ENCODE measurements at regions not wholly inside any gene's neighbourhood (a gene's known extent, or its start where the extent isn't known, plus 50 kb on each side); places are given as distances from the start of the nearest gene placed in this dataset.

GRCh38 chr2:71887196-71887595 lies 260.5 kb downstream of the CYP26B1 start (continued):
- no peak for TF ChIP-seq REST (IDR thresholded peaks at IDR 0.05; ENCODE audit: borderline replicate concordance)
- TF ChIP-seq REST (CRISPR knock-in tag; IDR thresholded peaks at IDR 0.05; ENCODE audit: low read depth): no peak
- TF ChIP-seq MECOM (CRISPR knock-in tag; IDR thresholded peaks at IDR 0.05): no peak
- no peak for TF ChIP-seq PPARD (CRISPR knock-in tag; IDR thresholded peaks at IDR 0.05)

- no peak overlapping the region for H3K4me3 ChIP-seq
- ATAC-seq (no peak), DNase-seq (ENCODE audit: extremely low read depth in 1 of 4, low spot score in 3 of 4) (no peak), FAIRE-seq (no peak)
- no TSS peak for BruUV-seq (replicated peaks)
- H3K79me2 ChIP-seq (ENCODE audit: control insufficient read depth, insufficient read depth, low read length): no peaks in the 10 kb centered on the region
- H3K9ac ChIP-seq (ENCODE audit: insufficient read depth in 1 of 2, low read depth in 2 of 2, low read length in 2 of 2): no peak overlapping the region
- CTCF ChIA-PET (ENCODE audit: low intra/inter-chr PET ratio): no interaction called here
- H3K9me1 ChIP-seq (ENCODE audit: control insufficient read depth, insufficient read depth, low read length): peaks cover 5% of the 10 kb centered on the region
- no peak overlapping the region for H3K4me2 ChIP-seq (ENCODE audit: insufficient read depth, low read length)
- H3K4me1 ChIP-seq (replicated peaks in 1 of 2; ENCODE audit: control insufficient read depth in 2 of 2, insufficient read depth in 2 of 2, low read length in 2 of 2): peaks cover 15 to 31% of the 10 kb centered on the region in 2 experiments
- no peak overlapping the region for H2AFZ ChIP-seq (ENCODE audit: low read depth, low read length)
- H3K36me3 ChIP-seq (ENCODE audit: control insufficient read depth, insufficient read depth, low read length): no peaks in the 10 kb centered on the region
- no peaks in the 10 kb centered on the region; the same call in 1 of the 2 replicates for H3K9me3 ChIP-seq (replicated peaks; ENCODE audit: control insufficient read depth, insufficient read depth, low read depth, low read length)
- intact Hi-C loops (cut with micrococcal nuclease): no loop called here
- POLR2A ChIA-PET: no interaction called here
- H3K27me3 ChIP-seq (ENCODE audit: control insufficient read depth in 2 of 2, insufficient read depth in 2 of 2, low read length in 2 of 2): no peaks in the 10 kb centered on the region
- 0% methylated on average over 1 of the region's 1 CpG for WGBS (ENCODE audit: insufficient coverage, low coverage, missing lambda C conversion rate)
- no peaks in the 10 kb centered on the region for H4K20me1 ChIP-seq (replicated peaks; ENCODE audit: control insufficient read depth, insufficient read depth, low read length)
- H3K27ac ChIP-seq (ENCODE audit: extremely low read depth, low read depth, low read length): no peak overlapping the region
- in situ Hi-C loops (cut with MboI): no loop called here
- no peak for TF ChIP-seq NFYB (IDR thresholded peaks at IDR 0.05; ENCODE audit: extremely low read depth, insufficient read length)
- TF ChIP-seq NCOA6 (IDR thresholded peaks at IDR 0.05): no peak
- TF ChIP-seq TGIF2 (CRISPR knock-in tag; IDR thresholded peaks at IDR 0.05): no peak
- no peak for TF ChIP-seq ETV5 (CRISPR knock-in tag; IDR thresholded peaks at IDR 0.05; ENCODE audit: low read depth)
- TF ChIP-seq MLLT1 (IDR thresholded peaks at IDR 0.05): no peak
- no peak for TF ChIP-seq POLR2B (IDR thresholded peaks at IDR 0.05; ENCODE audit: low read depth, partially characterized antibody)
- no peak for TF ChIP-seq ELF1 (tag; IDR thresholded peaks at IDR 0.05)
- no peak for TF ChIP-seq ZNF280A (IDR thresholded peaks at IDR 0.05; ENCODE audit: low read depth, partially characterized antibody)
These were observed 261.4 kb downstream of the CYP26B1 start for GRCh38 chr2:71886241-71886640.

All from K562 (cell line).